HCT116 (cell line): ENCODE measurements at regions not wholly inside any gene's neighbourhood (a gene's known extent, or its start where the extent isn't known, plus 50 kb on each side); places are given as distances from the start of the nearest gene placed in this dataset.
"Not testable (repeated sequence)": the region's sequence is repeated elsewhere in the genome, so short reads cannot be mapped to it uniquely, and the experiment has no call there.

ENCODE experiments used
- ATAC-seq: fragments of 200-7000 bp; cut with Tn5 transposase; 2 replicates; pipeline ENCODE4 v1.9.1; 2020; ENCODE audit warnings: mild to moderate bottlenecking, moderate library complexity
- BruUV-seq: library from RNA; stranded (reverse); fragments of 400-500 nt; replicated peaks from 2 replicates; lab custom pipeline; 2021; lab: Mats Ljungman, UMichigan
- CTCF ChIA-PET: fragments of 300-600 bp; sonication (Branson Sonifier 250); formaldehyde crosslinking; loops from one replicate; lab custom pipeline; 2021; ENCODE audit warnings: antibody characterized with exemption; lab: Charles Lee
- POLR2A ChIA-PET: fragments of 300-600, 350-600 bp; sonication (Branson Sonifier 250); formaldehyde crosslinking; loops from one replicate; lab custom pipeline; 2021; ENCODE audit warnings: antibody characterized with exemption; lab: Charles Lee
- RAD21 ChIA-PET, 2 experiments: fragments of 300-600 bp; sonication (Branson Sonifier 250); formaldehyde crosslinking; loops; one replicate each; lab custom pipeline; 2023; ENCODE audit warnings: low total read pairs in 2 of 2; ENCODE audit not compliant: uncharacterized antibody in 2 of 2, unreplicated experiment in 2 of 2, low non-redundant PET in 1 of 2; lab: Charles Lee
- DNase-seq: peaks from one replicate; pipeline ENCODE4 v3.0.0-alpha.2; 2010; ENCODE audit warnings: low read depth, low spot score
- H2AFZ ChIP-seq: fragments of 200-600 bp; shearing (Covaris generic), sonication (generic); 2 replicates; pipeline ENCODE4 v1.6.1; 2017; ENCODE audit warnings: low read depth, mixed run types, mixed read lengths, antibody characterized with exemption, low read length; ENCODE audit not compliant: poor library complexity, severe bottlenecking
- H3K27ac ChIP-seq: 2 replicates; pipeline ENCODE4 v1.5.1; 2012; ENCODE audit warnings: low read depth, low read length
- H3K27me3 ChIP-seq: fragments of 200-600 bp; sonication (generic); 2 replicates; pipeline ENCODE4 v1.6.1; 2016; ENCODE audit warnings: mixed run types, low read length, mixed read lengths; ENCODE audit not compliant: insufficient read depth
- H3K36me3 ChIP-seq, 2 experiments: fragments of 200-500 bp in 1 of 2; fragments of 200-600 bp in 1 of 2; sonication (Bioruptor generic) in 1 of 2; sonication (generic) in 1 of 2; 2 replicates each; pipeline versions ENCODE4 v1.5.1 to v1.6.1; 2014 to 2016; ENCODE audit warnings: low read length in 2 of 2, inconsistent platforms in 1 of 2, mixed read lengths in 1 of 2, mixed run types in 1 of 2; ENCODE audit not compliant: insufficient read depth in 2 of 2, control insufficient read depth in 1 of 2
- H3K4me1 ChIP-seq, 2 experiments: fragments of 200-600 bp in 1 of 2; sonication (generic) in 1 of 2; 2 replicates each; pipeline versions ENCODE4 v1.5.1 to v1.6.1; 2012 to 2017; ENCODE audit warnings: low read length in 2 of 2, inconsistent platforms in 1 of 2, mild to moderate bottlenecking in 1 of 2, mixed read lengths in 1 of 2, mixed run types in 1 of 2, moderate library complexity in 1 of 2; ENCODE audit not compliant: insufficient read depth in 2 of 2, control insufficient read depth in 1 of 2
- H3K4me2 ChIP-seq: fragments of 200-600 bp; sonication (generic); 2 replicates; pipeline ENCODE4 v1.6.1; 2017; ENCODE audit warnings: mixed run types, low read length, mixed read lengths
- H3K4me3 ChIP-seq, 2 experiments: fragments of 200-600 bp in 1 of 2; sonication (generic) in 1 of 2; replicated peaks in 1 of 2; 2 replicates each; pipeline ENCODE4 v1.5.1; 2011 to 2016; ENCODE audit warnings: low read length in 2 of 2, control low read depth in 1 of 2, low read depth in 1 of 2, mild to moderate bottlenecking in 1 of 2, mixed read lengths in 1 of 2, mixed run types in 1 of 2
- H3K79me2 ChIP-seq: fragments of 200-600 bp; sonication (generic); 2 replicates; pipeline ENCODE4 v1.6.1; 2017; ENCODE audit warnings: mild to moderate bottlenecking, mixed run types, low read length, moderate library complexity, mixed read lengths; ENCODE audit not compliant: insufficient read depth
- H3K9ac ChIP-seq: fragments of 200-600 bp; sonication (generic); 2 replicates; pipeline ENCODE4 v1.6.1; 2016; ENCODE audit warnings: low read length, mixed read lengths
- H3K9me2 ChIP-seq: fragments of 200-600 bp; sonication (generic), shearing (Covaris generic); 2 replicates; pipeline ENCODE4 v1.6.1; 2017; ENCODE audit warnings: mixed run types, mild to moderate bottlenecking, moderate library complexity; ENCODE audit not compliant: insufficient read depth
- H3K9me3 ChIP-seq, 2 experiments: fragments of 200-500 bp in 1 of 2; fragments of 200-600 bp in 1 of 2; sonication (Bioruptor generic) in 1 of 2; sonication (generic) in 1 of 2; 2 replicates each; pipeline ENCODE4 v1.6.1; 2014 to 2017; ENCODE audit warnings: low read length in 2 of 2, mixed read lengths in 2 of 2, inconsistent platforms in 1 of 2, low read depth in 1 of 2, mild to moderate bottlenecking in 1 of 2, mixed run types in 1 of 2, moderate library complexity in 1 of 2; ENCODE audit not compliant: control insufficient read depth in 1 of 2, insufficient read depth in 1 of 2
- H4K20me1 ChIP-seq: fragments of 200-600 bp; sonication (generic), shearing (Covaris generic); 2 replicates; pipeline ENCODE4 v1.6.1; 2017; ENCODE audit warnings: mixed run types, mild to moderate bottlenecking, moderate library complexity; ENCODE audit not compliant: insufficient read depth
- CEBPB ChIP-seq: IDR thresholded peaks from 2 replicates; pipeline ENCODE4 v1.6.1; 2012; ENCODE audit warnings: low read depth
- RAD21 ChIP-seq: IDR thresholded peaks from 2 replicates; pipeline ENCODE4 v1.6.1; 2012; ENCODE audit warnings: low read depth, mild to moderate bottlenecking
- ZNF274 ChIP-seq: fragments of 200-500 bp; sonication (Bioruptor generic); IDR thresholded peaks from 2 replicates; pipeline ENCODE4 v1.6.1; 2014; ENCODE audit warnings: mild to moderate bottlenecking, low read depth, low read length, inconsistent platforms
- intact Hi-C: fragments of 100-400 bp; cut with micrococcal nuclease; formaldehyde crosslinking; loops from 2 replicates; pipeline ENCODE4 v1.10.0; 2022

DNA sequence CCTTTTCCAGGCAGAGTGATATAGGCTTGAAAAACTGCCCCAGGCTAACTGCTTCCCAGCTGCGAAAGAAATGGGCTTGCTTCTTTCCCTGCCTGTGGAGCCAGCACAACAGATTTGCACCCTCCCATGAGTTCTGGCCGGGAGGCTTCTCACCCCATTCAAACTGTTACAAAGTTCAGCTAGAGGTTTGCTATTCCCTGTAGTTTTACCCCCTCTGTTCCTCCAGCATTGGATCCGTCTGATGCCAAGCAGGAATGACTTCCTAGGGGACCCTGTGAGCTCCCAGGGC, 87.6 kb upstream of the NDST4 start:
- H3K9ac ChIP-seq: no peak overlapping the region
- H4K20me1 ChIP-seq: no peaks in the 10 kb centered on the region
- no peaks in the 10 kb centered on the region for H3K9me2 ChIP-seq
- no peak overlapping the region for H3K4me2 ChIP-seq
- H3K79me2 ChIP-seq: no peaks in the 10 kb centered on the region
- H3K36me3 ChIP-seq: no peaks in the 10 kb centered on the region
- intact Hi-C loops: no loop called here
- no peak for ATAC-seq
- no peak overlapping the region for H2AFZ ChIP-seq
- H3K4me3 ChIP-seq: no peak overlapping the region
- ChIA-PET POLR2A (no interaction called here), CTCF (no interaction called here), RAD21 (no interaction called here)
- no peaks in the 10 kb centered on the region for H3K4me1 ChIP-seq
- no peak for DNase-seq
- no TSS peak for BruUV-seq
- no peaks in the 10 kb centered on the region for H3K27me3 ChIP-seq
- H3K9me3 ChIP-seq: no peaks in the 10 kb centered on the region
- TF ChIP-seq RAD21 (no peak), ZNF274 (no peak), CEBPB (no peak)
- no peak overlapping the region for H3K27ac ChIP-seq

DNA sequence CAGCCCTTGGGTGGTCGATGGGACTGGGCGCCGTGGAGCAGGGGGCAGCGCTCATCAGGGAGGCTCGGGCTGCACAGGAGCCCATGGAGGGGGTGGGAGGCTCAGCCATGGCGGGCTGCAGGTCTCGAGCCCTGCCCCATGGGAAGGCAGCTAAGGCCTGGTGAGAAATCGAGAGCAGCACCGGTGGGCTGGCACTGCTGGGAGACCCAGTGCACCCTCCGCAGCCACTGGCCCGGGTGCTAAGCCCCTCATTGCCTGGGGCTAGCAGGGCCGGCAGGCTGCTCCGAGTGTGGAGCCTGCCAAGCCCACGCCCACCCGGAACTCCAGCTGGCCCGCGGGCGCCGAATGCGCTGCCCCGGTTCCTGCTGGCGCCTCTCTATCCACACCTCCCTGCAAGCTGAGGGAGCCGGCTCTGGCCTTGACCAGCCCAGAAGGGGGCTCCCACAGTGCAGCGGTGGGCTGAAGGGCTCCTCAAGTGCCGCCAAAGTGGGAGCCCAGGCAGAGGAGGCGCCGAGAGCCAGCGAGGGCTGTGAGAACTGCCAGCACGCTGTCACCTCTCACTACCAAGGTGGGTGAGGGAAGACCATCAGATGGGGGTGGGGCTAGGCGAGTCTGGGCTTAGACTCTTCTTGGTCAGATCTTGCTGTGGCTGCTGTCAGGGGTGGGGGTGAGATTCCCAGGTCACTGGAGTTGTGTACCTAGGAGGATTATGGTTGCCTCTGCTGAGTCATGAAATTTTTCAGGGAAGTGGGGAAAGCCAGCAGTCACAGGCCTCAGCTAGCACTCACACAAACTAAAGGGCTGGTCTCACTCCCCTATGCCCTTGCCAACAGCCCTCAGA, 87.0 kb upstream of the NDST4 start:
- RAD21 ChIA-PET, H3K36me3 ChIP-seq, H3K27ac ChIP-seq, BruUV-seq, H3K27me3 ChIP-seq, POLR2A ChIA-PET, H4K20me1 ChIP-seq, ATAC-seq, H3K79me2 ChIP-seq, H2AFZ ChIP-seq, CTCF ChIA-PET, H3K4me3 ChIP-seq, intact Hi-C loops, H3K4me1 ChIP-seq, H3K4me2 ChIP-seq, DNase-seq, H3K9me2 ChIP-seq, H3K9me3 ChIP-seq, H3K9ac ChIP-seq: not testable (repeated sequence)

DNA sequence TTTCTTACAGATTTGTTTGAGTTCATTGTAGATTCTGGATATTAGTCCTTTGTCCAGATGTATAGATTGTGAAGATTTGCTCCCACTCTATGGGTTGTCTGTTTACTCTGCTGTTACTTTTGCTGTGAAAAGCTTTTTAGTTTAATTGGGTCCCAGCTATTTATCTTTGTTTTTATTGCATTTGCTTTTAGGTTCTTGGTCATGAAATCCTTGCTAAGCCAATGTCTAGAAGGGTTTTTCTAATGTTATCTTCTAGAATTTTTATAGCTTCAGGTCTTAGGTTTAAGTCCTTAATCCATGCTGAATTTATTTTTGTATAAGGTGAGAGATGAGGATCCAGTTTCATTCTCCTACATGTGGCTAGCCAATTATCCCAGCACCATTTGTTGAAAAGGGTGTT, 81.2 kb upstream of the NDST4 start:
- H3K27me3 ChIP-seq, BruUV-seq, H3K79me2 ChIP-seq, H3K36me3 ChIP-seq, POLR2A ChIA-PET, H3K9me3 ChIP-seq, DNase-seq, H3K9ac ChIP-seq, H3K27ac ChIP-seq, RAD21 ChIA-PET, CTCF ChIA-PET, H4K20me1 ChIP-seq, H3K4me3 ChIP-seq, H3K9me2 ChIP-seq, ATAC-seq, H3K4me1 ChIP-seq, H3K4me2 ChIP-seq, H2AFZ ChIP-seq, intact Hi-C loops: not testable (repeated sequence)
